ENCODE measurements at regions not wholly inside any gene's neighbourhood (a gene's known extent, or its start where the extent isn't known, plus 50 kb on each side); places are given as distances from the start of the nearest gene placed in this dataset.

DNA sequence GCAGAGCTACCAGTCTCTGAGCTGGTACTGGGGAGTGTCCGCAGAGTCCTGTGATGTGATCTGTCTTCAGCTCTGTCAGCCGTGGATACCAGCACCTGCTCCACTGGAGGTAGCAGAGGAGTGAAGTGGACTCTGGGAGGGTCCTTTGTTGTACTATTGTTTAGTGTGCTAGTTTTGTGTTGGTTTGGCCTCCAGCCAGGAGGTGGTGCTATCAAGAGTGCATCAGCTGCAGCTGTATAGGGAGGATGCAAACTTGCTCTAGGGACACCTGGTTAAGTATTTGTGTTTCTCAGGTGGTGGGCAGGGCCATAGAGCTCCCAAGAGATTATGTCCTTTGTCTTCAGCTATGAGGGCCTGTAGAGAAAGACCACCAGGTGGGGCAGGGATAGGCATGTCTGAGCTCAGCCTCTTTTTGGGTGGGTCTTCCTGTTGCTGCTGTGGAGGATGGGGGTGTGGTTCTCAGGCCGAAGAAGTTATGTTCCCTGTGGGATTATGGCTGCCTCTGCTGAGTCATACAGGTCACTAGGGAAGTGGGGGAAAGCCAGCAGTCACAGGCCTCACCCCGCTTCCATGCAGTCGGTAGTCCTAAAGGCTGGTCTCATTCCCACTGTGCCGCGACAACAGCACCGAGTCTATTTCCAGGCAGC, 443.2 kb upstream of the TBL1XR1 start:
- TF ChIP-seq, protein P1, sequence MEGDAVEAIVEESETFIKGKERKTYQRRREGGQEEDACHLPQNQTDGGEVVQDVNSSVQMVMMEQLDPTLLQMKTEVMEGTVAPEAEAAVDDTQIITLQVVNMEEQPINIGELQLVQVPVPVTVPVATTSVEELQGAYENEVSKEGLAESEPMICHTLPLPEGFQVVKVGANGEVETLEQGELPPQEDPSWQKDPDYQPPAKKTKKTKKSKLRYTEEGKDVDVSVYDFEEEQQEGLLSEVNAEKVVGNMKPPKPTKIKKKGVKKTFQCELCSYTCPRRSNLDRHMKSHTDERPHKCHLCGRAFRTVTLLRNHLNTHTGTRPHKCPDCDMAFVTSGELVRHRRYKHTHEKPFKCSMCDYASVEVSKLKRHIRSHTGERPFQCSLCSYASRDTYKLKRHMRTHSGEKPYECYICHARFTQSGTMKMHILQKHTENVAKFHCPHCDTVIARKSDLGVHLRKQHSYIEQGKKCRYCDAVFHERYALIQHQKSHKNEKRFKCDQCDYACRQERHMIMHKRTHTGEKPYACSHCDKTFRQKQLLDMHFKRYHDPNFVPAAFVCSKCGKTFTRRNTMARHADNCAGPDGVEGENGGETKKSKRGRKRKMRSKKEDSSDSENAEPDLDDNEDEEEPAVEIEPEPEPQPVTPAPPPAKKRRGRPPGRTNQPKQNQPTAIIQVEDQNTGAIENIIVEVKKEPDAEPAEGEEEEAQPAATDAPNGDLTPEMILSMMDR (IDR thresholded peaks at IDR 0.05 in 4 of 5, conservative IDR thresholded peaks at IDR 0.05 in 1 of 5) = no peak
- TF ChIP-seq POLR2A (IDR thresholded peaks at IDR 0.05) = no peak
